ENCODE measurements at regions not wholly inside any gene's neighbourhood (a gene's known extent, or its start where the extent isn't known, plus 50 kb on each side); places are given as distances from the start of the nearest gene placed in this dataset.

DNA sequence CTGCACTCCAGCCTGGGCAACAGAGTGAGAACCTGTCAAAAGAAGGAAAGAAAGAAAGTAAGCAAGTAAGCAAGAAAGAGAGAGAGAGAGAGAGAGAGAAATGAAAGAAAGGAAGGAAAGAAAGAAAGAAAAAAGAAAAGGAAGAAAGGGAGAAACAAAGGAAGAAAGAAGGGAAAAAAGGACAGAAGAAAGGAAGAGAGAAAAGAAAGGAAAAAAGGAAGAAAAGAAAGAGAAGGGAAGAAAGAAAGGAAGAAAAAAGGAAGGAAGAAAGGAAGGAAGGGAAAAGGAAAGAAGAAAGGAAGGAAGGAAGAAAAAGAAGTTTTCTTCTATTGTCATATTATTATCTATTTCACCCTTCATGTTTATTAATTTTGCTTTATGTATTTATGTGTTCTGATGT is 251.1 kb upstream of the CD180 start:
- TF ChIP-seq, protein P1, sequence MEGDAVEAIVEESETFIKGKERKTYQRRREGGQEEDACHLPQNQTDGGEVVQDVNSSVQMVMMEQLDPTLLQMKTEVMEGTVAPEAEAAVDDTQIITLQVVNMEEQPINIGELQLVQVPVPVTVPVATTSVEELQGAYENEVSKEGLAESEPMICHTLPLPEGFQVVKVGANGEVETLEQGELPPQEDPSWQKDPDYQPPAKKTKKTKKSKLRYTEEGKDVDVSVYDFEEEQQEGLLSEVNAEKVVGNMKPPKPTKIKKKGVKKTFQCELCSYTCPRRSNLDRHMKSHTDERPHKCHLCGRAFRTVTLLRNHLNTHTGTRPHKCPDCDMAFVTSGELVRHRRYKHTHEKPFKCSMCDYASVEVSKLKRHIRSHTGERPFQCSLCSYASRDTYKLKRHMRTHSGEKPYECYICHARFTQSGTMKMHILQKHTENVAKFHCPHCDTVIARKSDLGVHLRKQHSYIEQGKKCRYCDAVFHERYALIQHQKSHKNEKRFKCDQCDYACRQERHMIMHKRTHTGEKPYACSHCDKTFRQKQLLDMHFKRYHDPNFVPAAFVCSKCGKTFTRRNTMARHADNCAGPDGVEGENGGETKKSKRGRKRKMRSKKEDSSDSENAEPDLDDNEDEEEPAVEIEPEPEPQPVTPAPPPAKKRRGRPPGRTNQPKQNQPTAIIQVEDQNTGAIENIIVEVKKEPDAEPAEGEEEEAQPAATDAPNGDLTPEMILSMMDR (IDR thresholded peaks at IDR 0.05 in 2 of 3, conservative IDR thresholded peaks at IDR 0.05 in 1 of 3; ENCODE audit: control insufficient read depth in 2 of 3, extremely low read depth in 1 of 3, insufficient read depth in 1 of 3, low read depth in 3 of 3, low read length in 3 of 3), result no peak
- no peak for TF ChIP-seq PAX8 (IDR thresholded peaks at IDR 0.05)
- TF ChIP-seq POLR2AphosphoS5 (IDR thresholded peaks at IDR 0.05; ENCODE audit: low read length), result no peak
- no peak for TF ChIP-seq DPF2 (IDR thresholded peaks at IDR 0.05)
- no peak for TF ChIP-seq EZH2 (IDR thresholded peaks at IDR 0.05; ENCODE audit: borderline replicate concordance, control insufficient read depth, low read depth, low read length)
- TF ChIP-seq ZNF274 (IDR thresholded peaks at IDR 0.05; ENCODE audit: insufficient read depth, insufficient read length), result no peak
- no peak for TF ChIP-seq YY1 (IDR thresholded peaks at IDR 0.05; ENCODE audit: low read depth, low read length)
- TF ChIP-seq CREB1 (IDR thresholded peaks at IDR 0.05; ENCODE audit: low read depth), result no peak
- TF ChIP-seq MTA3 (IDR thresholded peaks at IDR 0.05; ENCODE audit: borderline replicate concordance, low read length), result no peak
- no peak for TF ChIP-seq SIX5 (IDR thresholded peaks at IDR 0.05; ENCODE audit: low read depth, low read length, severe bottlenecking)
